Tibial nerve (tissue), 3 donors: ENCODE measurements at regions not wholly inside any gene's neighbourhood (a gene's known extent, or its start where the extent isn't known, plus 50 kb on each side); places are given as distances from the start of the nearest gene placed in this dataset.

ENCODE experiments used
- CTCF ChIP-seq, 5 experiments: fragments of 200-600 bp in 3 of 5; fragments of 450-650 bp in 2 of 5; sonication (generic) in 3 of 5; IDR thresholded peaks; one replicate each; pipeline ENCODE4 v1.5.1; 2016 to 2019; ENCODE audit warnings: antibody characterized with exemption in 5 of 5, mild to moderate bottlenecking in 3 of 5, moderate library complexity in 2 of 5
- POLR2A ChIP-seq, 2 donors: fragments of 450-650 bp; IDR thresholded peaks; one replicate each; pipeline ENCODE4 v1.6.1; 2017; ENCODE audit warnings: antibody characterized with exemption in 2 of 2, mild to moderate bottlenecking in 2 of 2, moderate library complexity in 2 of 2

DNA sequence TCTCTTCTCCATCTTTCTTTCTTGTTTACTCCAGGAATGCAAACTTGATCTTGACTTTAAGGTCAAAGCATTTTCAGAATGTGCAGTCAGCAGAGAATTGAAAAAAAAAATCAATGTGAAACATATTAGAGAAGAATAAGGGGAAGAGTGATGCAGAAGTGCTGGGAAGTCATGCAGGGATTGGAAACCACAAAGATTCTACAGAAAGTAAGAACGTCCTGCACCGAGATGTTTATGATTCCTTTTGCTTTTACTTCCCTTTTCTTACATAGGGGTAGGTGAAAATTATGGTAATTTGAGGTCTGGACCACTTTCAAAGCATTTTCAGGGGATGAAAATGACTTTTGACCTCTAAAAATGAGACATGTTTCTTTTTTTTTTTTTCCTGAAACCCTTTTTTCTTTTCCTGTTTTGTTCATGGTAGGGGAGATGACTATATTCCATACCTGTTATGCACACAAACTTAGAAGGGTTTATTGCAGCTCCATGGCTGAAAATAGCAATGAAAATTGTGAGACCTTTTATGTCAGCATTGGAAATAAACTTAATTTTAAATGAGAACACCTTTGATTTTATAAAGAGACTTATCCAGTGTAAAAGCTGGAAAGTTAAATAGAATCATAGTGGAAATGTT is 623.5 kb upstream of the TBL1XR1 start:
- TF ChIP-seq CTCF (IDR thresholded peaks at IDR 0.05) (no peak), POLR2A (IDR thresholded peaks at IDR 0.05) (no peak)
